ENCODE measurements at regions not wholly inside any gene's neighbourhood (a gene's known extent, or its start where the extent isn't known, plus 50 kb on each side); places are given as distances from the start of the nearest gene placed in this dataset.

DNA sequence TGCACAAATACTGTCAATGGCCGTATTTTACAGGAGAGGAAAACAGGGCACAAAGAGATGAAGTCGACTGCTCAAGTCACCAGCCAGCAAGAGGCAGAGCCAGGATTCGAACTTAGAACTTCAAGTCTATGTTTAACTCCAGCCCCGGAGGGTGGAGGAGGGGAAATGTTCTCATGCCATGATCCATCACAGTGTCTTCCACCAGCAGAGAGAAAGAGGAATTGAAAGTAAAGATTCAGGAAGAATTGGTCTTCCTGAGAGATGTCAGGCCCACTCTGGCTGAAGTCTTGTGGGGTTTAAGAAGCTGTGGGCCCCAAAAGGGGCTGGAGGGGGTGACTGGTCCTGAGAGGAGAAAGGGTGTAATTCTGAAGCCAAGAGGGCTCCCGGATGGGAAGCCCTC lies 260.0 kb downstream of the TNS1 start:
- Histone ChIP-seq H3K4me1 (ENCODE audit: control insufficient read depth in 2 of 2, insufficient read depth in 1 of 2, low read depth in 1 of 2, low read length in 2 of 2) (peaks cover 4 to 5% of the 10 kb centered on the region in 2 donors), H3K36me3 (replicated peaks in 1 of 2; ENCODE audit: control insufficient read depth in 2 of 2, insufficient read depth in 2 of 2, low read length in 2 of 2) (no peaks in the 10 kb centered on the region), H3K79me1 (ENCODE audit: low read depth, low read length) (no peaks in the 10 kb centered on the region), H3K4me3 (ENCODE audit: low read length in 2 of 2) (no peak overlapping the region), H2BK12ac (ENCODE audit: low read length) (no peak overlapping the region), H4K8ac (ENCODE audit: low read depth, low read length) (no peak overlapping the region), H4K91ac (ENCODE audit: low read depth, low read length, poor library complexity) (no peak overlapping the region), H3K27me3 (ENCODE audit: control insufficient read depth in 3 of 3, insufficient read depth in 3 of 3, low read depth in 1 of 3, low read length in 3 of 3) (no peaks in the 10 kb centered on the region), H3K23ac (ENCODE audit: low read depth, low read length, poor library complexity) (no peak overlapping the region), H3K9ac (ENCODE audit: low read depth, low read length, poor library complexity) (no peak overlapping the region), H3K9me3 (replicated peaks in 1 of 2; ENCODE audit: control insufficient read depth in 2 of 2, insufficient read depth in 1 of 2, low read depth in 1 of 2, low read length in 2 of 2) (no peaks in the 10 kb centered on the region), H3K18ac (ENCODE audit: low read length) (no peak overlapping the region), H3K27ac (replicated peaks; ENCODE audit: low read length) (no peak overlapping the region), H2BK15ac (ENCODE audit: low read length) (no peak overlapping the region), H2BK5ac (ENCODE audit: low read length) (no peak overlapping the region), H3K4ac (ENCODE audit: low read length) (no peak overlapping the region), H3K14ac (ENCODE audit: low read length) (no peak overlapping the region), H2AFZ (ENCODE audit: low read length) (no peak overlapping the region), H3K4me2 (ENCODE audit: insufficient read depth, low read length, poor library complexity, severe bottlenecking) (no peak overlapping the region), H2AK5ac (ENCODE audit: low read depth, low read length) (no peak overlapping the region), H2BK120ac (ENCODE audit: low read depth, low read length) (no peak overlapping the region)
- no peak for DNase-seq (ENCODE audit: low spot score)
- no CpG with 5 or more reads among the region's 5 CpGs for WGBS, 2 donors (ENCODE audit: extremely low coverage in 2 of 2, insufficient read length in 2 of 2, insufficient replicate concordance in 1 of 2)

DNA sequence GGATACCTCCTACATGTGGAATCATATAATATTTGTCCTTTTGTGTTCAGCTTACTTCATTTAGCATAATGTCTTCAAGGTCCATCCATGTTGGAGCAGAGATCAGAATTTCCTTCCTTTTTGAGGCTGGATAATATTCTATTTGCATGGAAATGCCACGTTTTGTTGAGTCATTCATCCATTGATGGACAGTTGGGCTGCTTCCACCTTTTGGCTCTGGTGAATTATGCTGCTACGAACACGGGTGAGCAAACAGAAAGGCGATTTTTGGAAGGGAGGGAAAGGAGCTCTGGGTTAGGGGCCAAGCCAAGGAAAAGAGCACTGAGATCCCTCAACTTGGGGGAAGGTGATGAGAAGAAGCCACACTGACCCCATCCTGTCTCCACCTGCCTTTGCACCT lies 260.5 kb downstream of the TNS1 start:
- no peak overlapping the region for H3K4me2 ChIP-seq (ENCODE audit: insufficient read depth, low read length, poor library complexity, severe bottlenecking)
- H3K9me3 ChIP-seq (replicated peaks in 1 of 2; ENCODE audit: control insufficient read depth in 2 of 2, insufficient read depth in 1 of 2, low read depth in 1 of 2, low read length in 2 of 2), result no peaks in the 10 kb centered on the region
- no peak overlapping the region for H3K14ac ChIP-seq (ENCODE audit: low read length)
- H3K23ac ChIP-seq (ENCODE audit: low read depth, low read length, poor library complexity), result no peak overlapping the region
- no peak overlapping the region for H2BK120ac ChIP-seq (ENCODE audit: low read depth, low read length)
- DNase-seq (ENCODE audit: low spot score), result no peak
- no peaks in the 10 kb centered on the region for H3K36me3 ChIP-seq (replicated peaks in 1 of 2; ENCODE audit: control insufficient read depth in 2 of 2, insufficient read depth in 2 of 2, low read length in 2 of 2)
- no peak overlapping the region for H3K27ac ChIP-seq (replicated peaks; ENCODE audit: low read length)
- no peaks in the 10 kb centered on the region for H3K27me3 ChIP-seq (ENCODE audit: control insufficient read depth in 3 of 3, insufficient read depth in 3 of 3, low read depth in 1 of 3, low read length in 3 of 3)
- WGBS, 2 donors (ENCODE audit: extremely low coverage in 2 of 2, insufficient read length in 2 of 2, insufficient replicate concordance in 1 of 2), result no CpG with 5 or more reads among the region's 4 CpGs
- no peak overlapping the region for H3K4ac ChIP-seq (ENCODE audit: low read length)
- no peak overlapping the region for H2BK15ac ChIP-seq (ENCODE audit: low read length)
- H3K18ac ChIP-seq (ENCODE audit: low read length), result no peak overlapping the region
- no peak overlapping the region for H4K91ac ChIP-seq (ENCODE audit: low read depth, low read length, poor library complexity)
- no peaks in the 10 kb centered on the region for H3K79me1 ChIP-seq (ENCODE audit: low read depth, low read length)
- H3K4me1 ChIP-seq (ENCODE audit: control insufficient read depth in 2 of 2, insufficient read depth in 1 of 2, low read depth in 1 of 2, low read length in 2 of 2), result peaks cover 2% of the 10 kb centered on the region in 2 donors
- H2AFZ ChIP-seq (ENCODE audit: low read length), result no peak overlapping the region
- no peak overlapping the region for H2AK5ac ChIP-seq (ENCODE audit: low read depth, low read length)
- no peak overlapping the region for H2BK12ac ChIP-seq (ENCODE audit: low read length)
- H4K8ac ChIP-seq (ENCODE audit: low read depth, low read length), result no peak overlapping the region
- no peak overlapping the region for H3K9ac ChIP-seq (ENCODE audit: low read depth, low read length, poor library complexity)
- no peak overlapping the region for H3K4me3 ChIP-seq (ENCODE audit: low read length in 2 of 2)
- no peak overlapping the region for H2BK5ac ChIP-seq (ENCODE audit: low read length)

DNA sequence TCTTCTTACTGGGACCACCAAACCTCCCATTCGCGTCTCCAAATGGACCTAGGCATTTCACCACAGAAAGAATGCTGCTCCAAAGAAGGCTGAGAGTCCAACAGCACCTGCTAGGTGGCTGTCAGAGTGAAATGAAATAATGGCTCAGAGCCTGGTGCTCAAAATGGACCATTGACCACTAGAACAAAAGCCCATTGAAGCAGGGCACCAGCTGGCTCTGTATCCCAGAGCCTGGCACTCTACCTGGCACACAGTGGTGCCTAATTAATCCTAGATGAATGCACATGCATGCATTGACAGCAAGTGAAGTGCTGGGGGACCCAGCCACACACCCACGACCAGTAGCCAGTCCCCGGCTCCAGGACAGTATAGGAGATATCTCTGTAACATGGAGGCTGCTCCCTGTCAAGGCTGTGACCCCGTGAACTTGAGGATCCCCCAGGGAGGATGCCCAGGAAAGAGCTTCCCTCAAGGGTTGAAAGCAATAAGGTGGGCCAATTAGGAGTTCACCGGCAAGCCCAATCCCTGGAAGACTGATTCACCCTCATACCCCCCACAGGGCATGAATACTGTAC lies 261.3 kb downstream of the TNS1 start:
- Histone ChIP-seq H2AK5ac (ENCODE audit: low read depth, low read length) (no peak overlapping the region), H2BK12ac (ENCODE audit: low read length) (no peak overlapping the region), H2BK120ac (ENCODE audit: low read depth, low read length) (no peak overlapping the region), H3K23ac (ENCODE audit: low read depth, low read length, poor library complexity) (no peak overlapping the region), H3K14ac (ENCODE audit: low read length) (no peak overlapping the region), H3K36me3 (replicated peaks in 1 of 2; ENCODE audit: control insufficient read depth in 2 of 2, insufficient read depth in 2 of 2, low read length in 2 of 2) (no peaks in the 10 kb centered on the region), H3K79me1 (ENCODE audit: low read depth, low read length) (no peaks in the 10 kb centered on the region), H2BK15ac (ENCODE audit: low read length) (no peak overlapping the region), H3K4me3 (ENCODE audit: low read length in 2 of 2) (peak overlapping the region in 1 of 2 donors; percentile 28), H3K4me1 (ENCODE audit: control insufficient read depth in 2 of 2, insufficient read depth in 1 of 2, low read depth in 1 of 2, low read length in 2 of 2) (peaks cover 0 to 5% of the 10 kb centered on the region in 2 donors), H3K4ac (ENCODE audit: low read length) (no peak overlapping the region), H3K18ac (ENCODE audit: low read length) (no peak overlapping the region), H3K27ac (replicated peaks; ENCODE audit: low read length) (no peak overlapping the region), H4K8ac (ENCODE audit: low read depth, low read length) (no peak overlapping the region), H3K27me3 (ENCODE audit: control insufficient read depth in 3 of 3, insufficient read depth in 3 of 3, low read depth in 1 of 3, low read length in 3 of 3) (no peaks in the 10 kb centered on the region), H4K91ac (ENCODE audit: low read depth, low read length, poor library complexity) (no peak overlapping the region), H3K9ac (ENCODE audit: low read depth, low read length, poor library complexity) (no peak overlapping the region), H3K4me2 (ENCODE audit: insufficient read depth, low read length, poor library complexity, severe bottlenecking) (no peak overlapping the region), H2BK5ac (ENCODE audit: low read length) (no peak overlapping the region), H2AFZ (ENCODE audit: low read length) (no peak overlapping the region), H3K9me3 (replicated peaks in 1 of 2; ENCODE audit: control insufficient read depth in 2 of 2, insufficient read depth in 1 of 2, low read depth in 1 of 2, low read length in 2 of 2) (no peaks in the 10 kb centered on the region)
- no CpG with 5 or more reads among the region's 6 CpGs for WGBS, 2 donors (ENCODE audit: extremely low coverage in 2 of 2, insufficient read length in 2 of 2, insufficient replicate concordance in 1 of 2)
- no peak for DNase-seq (ENCODE audit: low spot score)

DNA sequence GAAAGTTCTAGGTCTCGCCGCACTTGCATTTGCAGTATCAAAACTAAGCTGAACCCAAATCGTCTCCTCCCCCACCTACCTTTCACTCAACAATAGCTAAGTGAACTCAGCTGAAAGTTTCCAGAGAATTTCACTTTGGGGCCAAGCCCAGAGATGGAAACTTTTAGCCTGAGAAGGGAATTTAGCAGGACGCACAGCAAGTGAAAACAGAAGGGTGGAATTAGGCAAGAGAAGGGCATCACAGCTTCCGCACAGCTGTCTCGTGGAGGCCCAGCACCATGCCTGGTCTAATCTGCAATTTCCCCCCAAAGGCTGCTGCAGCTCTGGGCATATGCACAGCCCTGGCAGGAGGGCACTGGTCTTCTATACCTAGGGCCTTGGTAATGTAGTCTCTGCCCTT lies 262.0 kb downstream of the TNS1 start:
- Histone ChIP-seq H3K4me1 (ENCODE audit: control insufficient read depth in 2 of 2, insufficient read depth in 1 of 2, low read depth in 1 of 2, low read length in 2 of 2) (peaks cover 0 to 5% of the 10 kb centered on the region in 2 donors), H3K27me3 (ENCODE audit: control insufficient read depth in 3 of 3, insufficient read depth in 3 of 3, low read depth in 1 of 3, low read length in 3 of 3) (no peaks in the 10 kb centered on the region)

More for the DNA sequence above, 262.0 kb downstream of the TNS1 start:
- Histone ChIP-seq H2AK5ac (ENCODE audit: low read depth, low read length) (no peak overlapping the region), H2AFZ (ENCODE audit: low read length) (no peak overlapping the region), H3K23ac (ENCODE audit: low read depth, low read length, poor library complexity) (no peak overlapping the region), H3K14ac (ENCODE audit: low read length) (no peak overlapping the region), H3K18ac (ENCODE audit: low read length) (no peak overlapping the region), H3K4me3 (ENCODE audit: low read length in 2 of 2) (no peak overlapping the region), H3K9me3 (replicated peaks in 1 of 2; ENCODE audit: control insufficient read depth in 2 of 2, insufficient read depth in 1 of 2, low read depth in 1 of 2, low read length in 2 of 2) (no peaks in the 10 kb centered on the region), H2BK120ac (ENCODE audit: low read depth, low read length) (no peak overlapping the region), H2BK12ac (ENCODE audit: low read length) (no peak overlapping the region), H4K8ac (ENCODE audit: low read depth, low read length) (no peak overlapping the region), H3K27ac (replicated peaks; ENCODE audit: low read length) (no peak overlapping the region), H2BK15ac (ENCODE audit: low read length) (no peak overlapping the region), H2BK5ac (ENCODE audit: low read length) (no peak overlapping the region), H3K9ac (ENCODE audit: low read depth, low read length, poor library complexity) (no peak overlapping the region), H3K79me1 (ENCODE audit: low read depth, low read length) (no peaks in the 10 kb centered on the region), H3K36me3 (replicated peaks in 1 of 2; ENCODE audit: control insufficient read depth in 2 of 2, insufficient read depth in 2 of 2, low read length in 2 of 2) (no peaks in the 10 kb centered on the region), H3K4me2 (ENCODE audit: insufficient read depth, low read length, poor library complexity, severe bottlenecking) (no peak overlapping the region), H3K4ac (ENCODE audit: low read length) (no peak overlapping the region), H4K91ac (ENCODE audit: low read depth, low read length, poor library complexity) (no peak overlapping the region)
- WGBS, 2 donors (ENCODE audit: extremely low coverage in 2 of 2, insufficient read length in 2 of 2, insufficient replicate concordance in 1 of 2), result no CpG with 5 or more reads among the region's 6 CpGs
- DNase-seq (ENCODE audit: low spot score), result no peak

Measured in neuronal stem cell (in vitro differentiated cells).